Hepatocyte (in vitro differentiated cells): ENCODE measurements at regions not wholly inside any gene's neighbourhood (a gene's known extent, or its start where the extent isn't known, plus 50 kb on each side); places are given as distances from the start of the nearest gene placed in this dataset.

Experiments used
- DNase-seq: peaks from one replicate; pipeline ENCODE4 v3.0.0-alpha.2; 2016; ENCODE audit warnings: low spot score
- H2AFZ ChIP-seq: fragments of 200-600 bp; sonication (generic); 2 replicates; pipeline ENCODE4 v1.6.0; 2016; ENCODE audit warnings: antibody characterized with exemption, mild to moderate bottlenecking
- H3K27ac ChIP-seq: fragments of 200-600 bp; sonication (generic); 2 replicates; pipeline ENCODE4 v1.5.1; 2016; ENCODE audit warnings: mild to moderate bottlenecking
- H3K27me3 ChIP-seq: fragments of 200-600 bp; sonication (generic); 2 replicates; pipeline ENCODE4 v1.6.1; 2016
- H3K36me3 ChIP-seq: fragments of 200-600 bp; sonication (generic); replicated peaks from 2 replicates; pipeline ENCODE4 v1.5.1; 2016; ENCODE audit warnings: low read depth; ENCODE audit not compliant: insufficient read depth
- H3K4me1 ChIP-seq: fragments of 200-600 bp; sonication (generic); 2 replicates; pipeline ENCODE4 v1.5.1; 2016; ENCODE audit warnings: mild to moderate bottlenecking, moderate library complexity; ENCODE audit not compliant: insufficient read depth
- H3K4me2 ChIP-seq: fragments of 200-600 bp; sonication (generic); 2 replicates; pipeline ENCODE4 v1.6.0; 2016
- H3K4me3 ChIP-seq: fragments of 200-600 bp; sonication (generic); 2 replicates; pipeline ENCODE4 v1.5.1; 2016; ENCODE audit warnings: mild to moderate bottlenecking
- H3K79me2 ChIP-seq: fragments of 200-600 bp; sonication (generic); 2 replicates; pipeline ENCODE4 v1.6.0; 2017; ENCODE audit warnings: mild to moderate bottlenecking
- H3K9me2 ChIP-seq: fragments of 200-600 bp; sonication (generic); replicated peaks from 2 replicates; pipeline ENCODE4 v1.6.0; 2017; ENCODE audit warnings: mild to moderate bottlenecking; ENCODE audit not compliant: insufficient read depth
- H3K9me3 ChIP-seq: fragments of 200-600 bp; sonication (generic); 2 replicates; pipeline ENCODE4 v1.5.1; 2016; ENCODE audit warnings: low read depth, mild to moderate bottlenecking
- H4K20me1 ChIP-seq: fragments of 200-600 bp; sonication (generic); 2 replicates; pipeline ENCODE4 v1.6.0; 2016; ENCODE audit warnings: mild to moderate bottlenecking; ENCODE audit not compliant: insufficient read depth, poor library complexity, severe bottlenecking
- EZH2 ChIP-seq: fragments of 200-600 bp; sonication (generic); IDR thresholded peaks from 2 replicates; pipeline ENCODE4 v1.6.1; 2016; ENCODE audit warnings: antibody characterized with exemption, mild to moderate bottlenecking, borderline replicate concordance
- EZH2phosphoT487 ChIP-seq: fragments of 200-600 bp; sonication (generic); IDR thresholded peaks from one replicate; pipeline ENCODE4 v1.6.1; 2018; ENCODE audit warnings: antibody characterized with exemption, mild to moderate bottlenecking, low read depth, moderate library complexity; ENCODE audit not compliant: unreplicated experiment, severe bottlenecking
- WGBS: methylation state at CpG from one replicate; pipeline ENCODE4 v1.1.6; 2016; ENCODE audit warnings: low lambda C conversion rate; ENCODE audit errors: missing lambda C conversion rate; 5-methylcytosine and 5-hydroxymethylcytosine counted together
- TF ChIP-seq, protein P1 (sequence below): fragments of 200-600 bp; sonication (generic); IDR thresholded peaks from 2 replicates; pipeline ENCODE4 v1.5.1; 2016; ENCODE audit warnings: antibody characterized with exemption, mild to moderate bottlenecking; ENCODE audit not compliant: poor library complexity

DNA sequence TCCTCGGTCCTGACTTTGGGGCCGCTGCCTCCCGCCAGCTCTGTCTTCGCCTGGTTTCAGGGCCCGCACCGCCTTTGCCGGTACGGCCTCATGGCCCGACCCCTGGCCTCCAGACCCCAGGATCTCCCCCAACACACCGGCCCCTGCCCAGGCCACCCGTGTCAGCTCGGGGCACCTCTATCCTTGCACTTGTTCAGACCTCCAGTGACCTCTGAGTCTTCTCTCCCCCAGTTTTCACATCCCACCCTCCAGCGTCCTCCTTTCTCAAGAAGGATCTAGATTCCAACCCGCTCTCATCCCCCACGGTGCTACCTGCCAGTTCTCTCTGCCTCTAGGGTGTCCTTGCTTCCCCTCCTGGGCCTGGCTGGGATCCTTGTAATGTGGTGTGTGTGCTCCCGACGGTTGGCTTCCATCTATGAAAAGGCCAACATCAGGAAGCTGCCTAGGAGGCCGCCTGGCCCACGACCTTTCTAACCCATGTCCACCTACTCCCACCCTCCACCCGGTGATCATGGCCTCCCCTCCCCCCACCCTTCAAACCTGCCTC lies 61.1 kb downstream of the SPATA31C2 start:
- Histone ChIP-seq H3K4me2 (peak overlapping the region; percentile 98), H3K4me1 (peaks cover 6% of the 10 kb centered on the region), H3K27me3 (no peaks in the 10 kb centered on the region), H3K9me3 (no peaks in the 10 kb centered on the region), H3K79me2 (no peaks in the 10 kb centered on the region), H3K36me3 (no peaks in the 10 kb centered on the region), H3K27ac (peak overlapping the region; percentile 96), H2AFZ (peak overlapping the region; percentile 91), H3K9me2 (no peaks in the 10 kb centered on the region), H4K20me1 (no peaks in the 10 kb centered on the region), H3K4me3 (no peak overlapping the region)
- no peak for DNase-seq
- WGBS = 67% methylated on average over 12 of the region's 20 CpGs
- TF ChIP-seq EZH2phosphoT487 (no peak), EZH2 (no peak)
- TF ChIP-seq, protein P1, sequence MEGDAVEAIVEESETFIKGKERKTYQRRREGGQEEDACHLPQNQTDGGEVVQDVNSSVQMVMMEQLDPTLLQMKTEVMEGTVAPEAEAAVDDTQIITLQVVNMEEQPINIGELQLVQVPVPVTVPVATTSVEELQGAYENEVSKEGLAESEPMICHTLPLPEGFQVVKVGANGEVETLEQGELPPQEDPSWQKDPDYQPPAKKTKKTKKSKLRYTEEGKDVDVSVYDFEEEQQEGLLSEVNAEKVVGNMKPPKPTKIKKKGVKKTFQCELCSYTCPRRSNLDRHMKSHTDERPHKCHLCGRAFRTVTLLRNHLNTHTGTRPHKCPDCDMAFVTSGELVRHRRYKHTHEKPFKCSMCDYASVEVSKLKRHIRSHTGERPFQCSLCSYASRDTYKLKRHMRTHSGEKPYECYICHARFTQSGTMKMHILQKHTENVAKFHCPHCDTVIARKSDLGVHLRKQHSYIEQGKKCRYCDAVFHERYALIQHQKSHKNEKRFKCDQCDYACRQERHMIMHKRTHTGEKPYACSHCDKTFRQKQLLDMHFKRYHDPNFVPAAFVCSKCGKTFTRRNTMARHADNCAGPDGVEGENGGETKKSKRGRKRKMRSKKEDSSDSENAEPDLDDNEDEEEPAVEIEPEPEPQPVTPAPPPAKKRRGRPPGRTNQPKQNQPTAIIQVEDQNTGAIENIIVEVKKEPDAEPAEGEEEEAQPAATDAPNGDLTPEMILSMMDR = no peak

DNA sequence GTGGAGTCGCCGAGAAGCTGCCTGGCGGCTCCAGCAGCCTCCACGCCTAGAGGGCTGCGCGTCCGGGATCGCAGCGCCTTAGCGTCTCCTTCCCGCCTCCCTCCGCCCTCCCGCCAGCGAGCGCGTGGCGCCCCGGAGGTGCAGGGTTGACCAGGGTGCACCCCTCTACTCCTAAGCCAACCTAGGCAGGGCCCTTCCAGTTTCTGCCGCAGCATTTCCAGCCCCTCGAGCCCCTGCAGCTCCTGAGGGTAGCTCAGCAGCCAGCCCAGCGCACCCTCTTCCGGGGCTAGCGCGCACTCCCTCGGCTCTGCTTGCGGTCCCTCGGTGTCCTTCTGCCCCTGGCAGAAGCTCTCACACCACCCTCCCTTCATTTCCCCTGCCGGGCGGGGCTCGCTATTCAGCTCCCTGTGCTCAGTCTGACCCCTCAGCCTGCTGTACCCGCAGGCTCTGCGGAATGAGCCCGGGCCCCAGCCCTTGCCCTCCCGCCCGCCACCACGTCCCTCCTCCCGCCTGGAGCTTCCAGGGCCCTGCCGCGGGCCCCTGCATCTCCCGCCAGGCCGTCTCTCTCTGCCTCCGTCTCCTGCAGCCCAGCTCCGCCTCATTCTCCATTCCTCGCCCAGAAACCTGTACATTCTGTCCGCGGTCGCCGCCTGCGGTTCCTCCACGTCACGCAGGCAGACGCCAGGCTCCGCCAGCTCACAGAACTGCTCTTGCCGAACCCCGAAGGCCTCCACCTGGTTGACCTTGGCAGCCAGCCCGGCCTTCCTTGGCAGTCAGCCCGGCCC lies 61.8 kb downstream of the SPATA31C2 start:
- peak overlapping the region; percentile 91 for H2AFZ ChIP-seq
- TF ChIP-seq, protein P1 = peak; percentile 5
- no peak for TF ChIP-seq EZH2phosphoT487
- no peaks in the 10 kb centered on the region for H3K9me3 ChIP-seq
- no peaks in the 10 kb centered on the region for H3K27me3 ChIP-seq
- no peaks in the 10 kb centered on the region for H3K9me2 ChIP-seq
- H3K36me3 ChIP-seq = no peaks in the 10 kb centered on the region
- peak overlapping the region; percentile 54 for H3K4me3 ChIP-seq
- H3K27ac ChIP-seq = peak overlapping the region; percentile 96
- peak overlapping the region; percentile 98 for H3K4me2 ChIP-seq
- 3% methylated on average over 57 of the region's 57 CpGs for WGBS
- no peaks in the 10 kb centered on the region for H3K79me2 ChIP-seq
- peak; percentile 90 for DNase-seq
- peaks cover 6% of the 10 kb centered on the region for H3K4me1 ChIP-seq
- no peaks in the 10 kb centered on the region for H4K20me1 ChIP-seq

DNA sequence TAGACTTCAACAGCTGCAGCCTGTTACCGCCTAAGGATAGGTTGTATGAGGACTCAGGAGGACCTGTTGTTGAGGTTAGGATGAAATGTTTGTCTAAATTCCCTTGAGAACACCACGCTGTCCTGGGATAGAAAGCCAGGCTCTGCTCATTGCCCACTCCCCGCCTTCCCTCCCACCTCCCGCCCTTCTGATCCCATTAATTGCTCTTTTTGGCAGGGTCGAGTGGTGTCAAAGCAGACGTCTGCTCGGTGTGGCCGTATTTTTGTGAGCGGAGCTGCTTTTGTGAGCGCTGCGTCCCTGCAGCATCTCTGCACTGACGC lies 62.3 kb downstream of the SPATA31C2 start:
- 1% methylated on average over 12 of the region's 12 CpGs for WGBS
- H2AFZ ChIP-seq = peak overlapping the region; percentile 91

More for the DNA sequence above, 62.3 kb downstream of the SPATA31C2 start:
- Histone ChIP-seq H3K27me3 (no peaks in the 10 kb centered on the region), H3K4me1 (peaks cover 6% of the 10 kb centered on the region), H3K27ac (peak overlapping the region; percentile 96), H4K20me1 (no peaks in the 10 kb centered on the region), H3K9me3 (no peaks in the 10 kb centered on the region), H3K9me2 (no peaks in the 10 kb centered on the region), H3K36me3 (no peaks in the 10 kb centered on the region), H3K79me2 (no peaks in the 10 kb centered on the region), H3K4me2 (peak overlapping the region; percentile 98), H3K4me3 (peak overlapping the region; percentile 54)
- TF ChIP-seq EZH2phosphoT487 = no peak
- TF ChIP-seq, protein P1 = peak; percentile 53
- no peak for DNase-seq
